Esophagus (tissue), 2 donors: ENCODE measurements at regions not wholly inside any gene's neighbourhood (a gene's known extent, or its start where the extent isn't known, plus 50 kb on each side); places are given as distances from the start of the nearest gene placed in this dataset.
"Not testable (repeated sequence)": the region's sequence is repeated elsewhere in the genome, so short reads cannot be mapped to it uniquely, and the experiment has no call there.

Experiments used
- H3K27ac ChIP-seq, 2 donors: one replicate each; pipeline ENCODE4 v1.5.1; 2013; ENCODE audit warnings: low read depth in 2 of 2, mild to moderate bottlenecking in 2 of 2, inconsistent platforms in 1 of 2, low read length in 1 of 2, moderate library complexity in 1 of 2
- H3K27me3 ChIP-seq, 2 donors: one replicate each; pipeline ENCODE4 v1.6.1; 2013; ENCODE audit warnings: low read length in 2 of 2, control low read depth in 1 of 2, mild to moderate bottlenecking in 1 of 2; ENCODE audit not compliant: insufficient read depth in 2 of 2, control insufficient read depth in 1 of 2
- H3K36me3 ChIP-seq, 2 donors: one replicate each; pipeline ENCODE4 v1.6.1; 2013; ENCODE audit warnings: low read length in 1 of 2; ENCODE audit not compliant: control insufficient read depth in 2 of 2, insufficient read depth in 2 of 2
- H3K4me1 ChIP-seq, 2 donors: one replicate each; pipeline ENCODE4 v1.6.1; 2013; ENCODE audit warnings: low read length in 1 of 2; ENCODE audit not compliant: control insufficient read depth in 2 of 2, insufficient read depth in 2 of 2
- H3K4me3 ChIP-seq, 2 donors: one replicate each; pipeline ENCODE4 v1.5.1; 2013; ENCODE audit warnings: low read length in 2 of 2, mild to moderate bottlenecking in 2 of 2, low read depth in 1 of 2, moderate library complexity in 1 of 2
- H3K9me3 ChIP-seq, 2 donors: one replicate each; pipeline ENCODE4 v1.6.1; 2013; ENCODE audit warnings: mild to moderate bottlenecking in 2 of 2, low read depth in 1 of 2, low read length in 1 of 2, moderate library complexity in 1 of 2; ENCODE audit not compliant: control insufficient read depth in 2 of 2, insufficient read depth in 1 of 2
- WGBS, 2 donors: extraction: QIAGEN DNeasy Blood & Tissue Kit; methylation state at CpG; one replicate each; pipeline ENCODE4 v1.1.7; 2013; 5-methylcytosine and 5-hydroxymethylcytosine counted together
- donor health status: healthy with polysubstance abuse.
- donor health status: Bipolar disorder and iron deficiency.

DNA sequence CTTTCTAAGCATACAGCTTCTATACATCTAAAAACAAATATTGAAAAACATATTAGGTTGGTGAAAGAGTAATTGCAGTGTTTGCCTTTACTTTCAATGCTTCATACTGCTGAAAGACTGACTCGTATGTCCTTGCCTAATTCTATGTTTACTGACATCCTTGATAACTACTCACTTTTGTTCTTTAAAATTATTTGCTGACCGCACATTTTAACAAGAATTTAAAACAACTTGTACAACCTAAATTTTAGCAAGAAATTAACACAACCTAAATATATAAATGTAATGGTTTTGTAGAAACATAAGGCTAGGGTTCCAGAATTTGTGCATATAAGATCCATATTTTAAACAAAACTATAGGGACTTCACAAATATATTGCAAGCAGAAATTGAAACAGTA is 640.2 kb upstream of the MMS22L start:
- Histone ChIP-seq H3K4me3 (no peak overlapping the region), H3K27ac (no peak overlapping the region), H3K4me1 (no peaks in the 10 kb centered on the region), H3K9me3 (no peaks in the 10 kb centered on the region), H3K27me3 (no peaks in the 10 kb centered on the region), H3K36me3 (no peaks in the 10 kb centered on the region)
- WGBS, 2 donors, result 63 to 78% methylated on average over 2 of the region's 2 CpGs

DNA sequence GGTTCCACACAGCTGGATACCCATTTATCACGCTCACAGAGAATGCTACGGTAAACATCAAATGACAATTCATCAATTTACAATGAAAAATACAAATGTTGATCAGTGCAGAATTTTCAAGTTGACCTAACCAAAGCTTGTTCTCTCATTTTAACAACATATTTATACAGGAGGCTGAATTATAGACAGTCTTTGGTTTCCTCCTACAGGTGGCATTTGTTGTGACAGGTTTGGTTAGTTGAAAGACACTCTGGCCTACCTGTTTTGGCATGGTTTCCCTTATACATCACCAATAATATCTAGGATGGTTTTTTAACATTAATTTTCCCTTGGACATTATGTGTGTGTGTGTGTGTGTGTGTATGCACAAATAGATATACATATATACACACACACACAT is 642.5 kb upstream of the MMS22L start:
- Histone ChIP-seq H3K4me3 (no peak overlapping the region), H3K27me3 (no peaks in the 10 kb centered on the region), H3K9me3 (no peaks in the 10 kb centered on the region), H3K4me1 (no peaks in the 10 kb centered on the region), H3K36me3 (no peaks in the 10 kb centered on the region), H3K27ac (no peak overlapping the region)
- WGBS, 2 donors, result 39 to 56% methylated on average over 2 of the region's 2 CpGs

DNA sequence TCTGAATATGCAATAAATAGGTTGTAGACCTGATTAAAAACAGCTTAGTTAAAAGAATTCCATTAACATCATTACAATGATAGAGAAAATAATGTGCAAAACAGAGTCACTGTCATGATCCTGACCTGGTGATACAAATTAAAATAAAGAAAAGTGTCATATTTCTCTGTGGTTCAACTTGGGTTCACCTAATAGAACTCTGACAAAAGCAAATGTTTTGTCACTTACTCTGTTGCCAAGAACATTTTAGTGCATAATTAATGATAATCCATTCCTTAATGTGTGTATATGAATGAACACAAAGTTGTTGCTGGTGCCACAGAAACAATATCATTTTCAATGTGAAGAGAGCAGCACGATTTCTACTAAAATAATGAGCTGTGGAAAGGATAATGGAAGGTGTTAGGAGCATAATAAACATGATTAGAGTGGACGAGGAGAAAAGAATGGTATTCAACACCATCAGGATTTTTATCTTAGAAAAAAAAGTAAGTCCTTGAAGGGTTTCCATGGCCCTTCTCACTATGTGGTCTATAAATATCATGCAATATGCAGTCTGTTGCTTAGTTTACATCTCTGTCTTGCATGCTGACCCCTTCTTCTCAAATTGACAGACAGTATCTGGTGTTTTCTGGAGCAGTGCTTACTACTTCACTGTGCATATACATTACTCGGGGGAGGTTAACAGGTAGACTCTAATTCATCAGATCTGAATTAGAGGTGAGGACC is 656.6 kb upstream of the MMS22L start:
- Histone ChIP-seq H3K9me3 (no peaks in the 10 kb centered on the region), H3K4me1 (no peaks in the 10 kb centered on the region), H3K4me3 (no peak overlapping the region), H3K27me3 (no peaks in the 10 kb centered on the region), H3K36me3 (no peaks in the 10 kb centered on the region), H3K27ac (no peak overlapping the region)
- WGBS, 2 donors, result 54 to 58% methylated on average over 3 of the region's 3 CpGs

DNA sequence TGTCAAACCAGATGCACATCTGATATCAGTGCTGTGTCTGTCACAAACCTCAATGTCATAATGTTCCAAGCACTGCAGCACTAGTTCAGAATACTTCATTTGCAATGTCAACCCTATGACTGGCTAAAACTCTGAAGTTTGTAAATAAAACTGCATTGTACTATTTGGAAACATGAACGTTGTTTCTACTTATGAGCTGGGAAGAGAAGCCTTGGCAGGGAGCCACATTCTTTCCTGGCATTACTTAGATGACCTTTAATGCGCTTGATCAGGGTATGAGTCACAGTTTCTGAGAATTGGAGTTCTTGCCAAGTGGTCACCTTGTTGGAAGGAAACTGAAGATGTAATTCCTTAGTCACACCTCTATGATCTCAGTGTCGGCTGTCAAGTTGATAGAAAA is 664.8 kb upstream of the MMS22L start:
- Histone ChIP-seq H3K9me3 (no peaks in the 10 kb centered on the region), H3K4me3 (no peak overlapping the region), H3K27ac (no peak overlapping the region), H3K36me3 (no peaks in the 10 kb centered on the region), H3K27me3 (no peaks in the 10 kb centered on the region), H3K4me1 (no peaks in the 10 kb centered on the region)
- 23 to 32% methylated on average over 3 of the region's 3 CpGs for WGBS, 2 donors

DNA sequence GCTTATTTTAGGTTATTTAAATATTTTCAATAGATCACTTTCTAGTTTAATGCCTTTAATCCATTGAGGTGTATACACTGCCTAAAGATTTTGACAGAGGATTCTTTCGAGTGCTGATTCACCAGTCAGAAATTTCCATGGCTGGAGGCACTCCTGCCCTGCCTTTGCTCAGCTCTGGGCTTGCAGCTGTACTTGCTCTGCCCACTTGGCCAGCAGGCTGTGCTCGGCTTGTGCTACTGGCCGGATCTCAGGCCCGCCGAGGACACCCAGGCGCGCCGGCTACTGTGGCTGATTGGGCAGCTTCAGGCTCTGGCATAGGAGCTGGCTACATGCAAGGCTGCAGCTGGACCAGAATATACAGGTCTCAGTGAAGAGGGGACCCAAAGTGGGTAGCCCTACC is 675.1 kb upstream of the MMS22L start:
- H3K4me3 ChIP-seq, result no peak overlapping the region
- no peaks in the 10 kb centered on the region for H3K36me3 ChIP-seq
- WGBS, 2 donors, result 39 to 73% methylated on average over 8 of the region's 8 CpGs

DNA sequence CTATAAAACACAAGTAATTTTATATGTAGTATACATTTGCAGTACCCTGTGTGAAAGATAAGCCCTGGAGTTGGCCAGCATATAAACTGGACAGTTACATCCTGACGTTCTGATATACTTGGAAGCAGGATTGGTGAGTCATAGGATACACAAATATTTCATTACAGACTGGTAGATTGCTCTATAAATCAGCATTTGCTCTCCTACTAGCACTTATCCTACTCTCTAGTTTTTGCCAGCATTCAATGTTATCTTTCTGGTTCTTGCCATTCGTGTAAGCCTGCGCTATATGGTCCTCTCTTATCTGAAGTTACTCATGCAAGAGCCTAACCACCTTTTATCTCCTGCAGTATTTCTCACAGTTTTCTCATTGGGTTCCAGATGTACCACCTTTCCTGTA is 680.2 kb upstream of the MMS22L start:
- H3K36me3 ChIP-seq, result no peaks in the 10 kb centered on the region
- no peaks in the 10 kb centered on the region for H3K4me1 ChIP-seq
- WGBS, 2 donors, result 63% methylated on average over 3 of the region's 3 CpGs
- no peaks in the 10 kb centered on the region for H3K27me3 ChIP-seq
- no peaks in the 10 kb centered on the region for H3K9me3 ChIP-seq
- no peak overlapping the region for H3K4me3 ChIP-seq
- H3K27ac ChIP-seq, result no peak overlapping the region

More for the DNA sequence above, 675.1 kb upstream of the MMS22L start:
- Histone ChIP-seq H3K27me3 (no peaks in the 10 kb centered on the region), H3K9me3 (no peaks in the 10 kb centered on the region), H3K27ac (no peak overlapping the region), H3K4me1 (no peaks in the 10 kb centered on the region)

DNA sequence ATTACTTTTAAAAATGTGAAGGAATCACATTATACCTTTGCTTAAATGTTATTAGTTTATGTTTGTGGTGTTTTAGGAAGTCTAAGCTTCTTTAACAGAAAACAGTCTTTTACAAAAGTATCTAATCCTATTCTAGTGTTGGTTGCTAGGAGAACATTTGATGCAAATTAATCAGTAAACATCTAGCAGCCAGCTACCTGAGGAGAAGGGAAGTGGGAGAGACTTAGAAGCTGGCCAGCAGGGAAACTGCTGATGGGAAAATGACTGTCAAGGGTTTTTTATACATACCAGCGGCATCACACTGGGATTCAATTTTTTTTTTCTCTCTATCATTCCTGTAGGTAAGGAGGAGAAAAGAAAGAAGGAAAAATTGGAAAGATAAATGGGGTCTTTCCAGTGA is 686.0 kb upstream of the MMS22L start:
- no peaks in the 10 kb centered on the region for H3K27me3 ChIP-seq
- WGBS, 2 donors, result 72 to 85% methylated on average over 1 of the region's 1 CpG
- no peaks in the 10 kb centered on the region for H3K4me1 ChIP-seq

DNA sequence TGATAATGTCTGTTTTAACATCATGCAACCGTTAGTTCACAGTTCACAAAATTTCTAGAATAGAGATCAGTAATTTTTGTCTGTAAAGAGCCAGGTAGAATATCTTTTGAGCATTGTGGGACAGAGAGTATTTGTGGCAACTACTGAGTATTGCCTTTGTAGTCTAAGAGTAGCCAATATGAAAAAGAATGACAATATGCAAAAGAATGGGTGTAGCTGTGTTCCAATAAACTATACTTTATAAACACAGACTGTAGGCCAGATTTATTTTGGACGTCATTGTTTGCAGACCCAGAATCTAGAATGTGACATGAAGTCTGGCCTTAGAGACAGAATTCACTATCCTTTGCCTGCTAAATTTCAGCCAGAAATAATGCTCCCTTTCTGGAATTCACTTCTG is 694.1 kb upstream of the MMS22L start:
- Histone ChIP-seq H3K4me3 (no peak overlapping the region), H3K9me3 (no peaks in the 10 kb centered on the region), H3K27me3 (no peaks in the 10 kb centered on the region), H3K4me1 (no peaks in the 10 kb centered on the region), H3K36me3 (no peaks in the 10 kb centered on the region), H3K27ac (no peak overlapping the region)
- 45 to 58% methylated on average over 2 of the region's 2 CpGs for WGBS, 2 donors

More for the DNA sequence above, 686.0 kb upstream of the MMS22L start:
- Histone ChIP-seq H3K36me3 (no peaks in the 10 kb centered on the region), H3K9me3 (no peaks in the 10 kb centered on the region), H3K4me3 (no peak overlapping the region), H3K27ac (no peak overlapping the region)

DNA sequence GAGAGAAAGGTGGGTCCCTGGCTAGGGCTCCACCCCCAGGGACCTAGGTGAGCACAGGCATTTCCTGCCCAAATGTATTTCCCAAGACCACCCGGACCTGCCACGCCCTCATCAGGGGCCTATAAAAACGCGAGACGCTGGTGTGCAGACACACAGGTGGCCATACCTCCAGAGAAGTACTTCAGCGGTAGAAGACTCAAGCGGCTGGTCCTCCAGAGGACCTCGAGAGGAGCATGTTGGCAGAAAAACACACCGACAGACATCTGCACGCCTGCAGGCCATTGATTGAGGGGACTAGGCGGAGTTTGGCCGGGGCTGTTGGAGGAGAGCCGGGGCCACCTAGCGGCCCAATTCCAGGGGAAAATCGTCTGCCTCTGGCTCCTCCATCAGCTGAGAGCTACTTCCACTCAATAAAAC is 695.8 kb upstream of the MMS22L start:
- WGBS, 2 donors, result 86 to 88% methylated on average over 15 of the region's 15 CpGs
- Histone ChIP-seq H3K4me1 (no peaks in the 10 kb centered on the region), H3K27ac (no peak overlapping the region), H3K4me3 (no peak overlapping the region), H3K36me3 (no peaks in the 10 kb centered on the region), H3K27me3 (no peaks in the 10 kb centered on the region), H3K9me3 (no peaks in the 10 kb centered on the region)

DNA sequence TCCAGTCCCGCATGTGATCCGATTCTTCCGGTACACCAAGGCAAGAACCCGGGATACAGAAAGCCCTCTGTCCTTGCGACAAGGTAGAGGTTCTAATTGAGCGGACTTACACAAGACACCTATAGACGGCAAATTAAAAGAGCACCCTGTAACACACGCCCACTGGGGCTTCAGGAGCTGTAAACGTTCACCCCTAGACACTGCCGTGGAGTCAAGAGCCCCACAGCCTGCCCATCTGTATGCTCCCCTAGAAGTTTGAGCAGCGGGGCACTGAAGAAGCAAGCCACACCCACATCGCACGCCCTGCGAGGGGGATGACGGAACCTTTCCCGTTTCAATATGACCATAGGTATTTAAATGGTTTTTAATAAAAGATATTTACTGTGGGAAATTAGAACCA is 696.3 kb upstream of the MMS22L start:
- H3K27me3 ChIP-seq, H3K27ac ChIP-seq, H3K4me3 ChIP-seq, H3K36me3 ChIP-seq, H3K9me3 ChIP-seq, H3K4me1 ChIP-seq: not testable (repeated sequence)
- 88 to 94% methylated on average over 16 of the region's 16 CpGs for WGBS, 2 donors
